ENCODE measurements at regions not wholly inside any gene's neighbourhood (a gene's known extent, or its start where the extent isn't known, plus 50 kb on each side); places are given as distances from the start of the nearest gene placed in this dataset.

DNA sequence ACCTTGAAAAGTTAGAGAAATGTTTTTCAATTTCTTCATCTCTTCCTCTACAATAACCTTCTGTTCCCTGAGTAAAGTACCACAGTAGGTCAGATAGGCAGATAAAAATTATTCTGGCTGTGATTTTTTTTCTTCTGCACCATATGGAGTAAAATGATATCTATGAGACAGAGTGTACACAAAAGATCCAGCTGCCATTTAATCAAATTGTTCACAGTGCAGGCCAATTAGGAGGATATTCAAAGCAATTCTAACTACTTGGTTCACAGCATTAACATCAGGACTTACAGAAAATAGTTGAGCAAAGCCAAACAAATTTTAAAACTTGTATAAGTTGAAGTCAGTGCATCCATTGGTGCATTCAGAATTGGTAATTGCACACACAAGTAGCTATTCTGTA is 147.9 kb upstream of the LUZP2 start:
- no peak for DNase-seq

DNA sequence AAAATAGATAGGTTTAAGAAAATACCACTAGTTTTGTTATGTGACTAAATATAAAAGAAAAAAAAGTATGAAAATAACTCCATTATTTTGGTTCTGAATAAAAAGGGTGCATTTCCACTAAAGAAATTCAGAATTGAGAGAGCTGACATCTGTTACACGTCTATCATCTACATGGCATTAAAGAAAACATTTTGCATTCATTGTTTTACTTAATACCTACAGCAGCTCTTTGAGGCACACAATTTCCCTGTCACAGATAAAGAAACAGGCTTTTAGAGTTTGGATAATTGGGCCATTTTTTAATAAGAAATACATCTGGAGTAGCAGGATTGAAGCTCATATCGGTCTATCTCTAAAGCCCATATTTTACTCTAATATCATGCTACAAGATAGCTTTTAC is 145.7 kb upstream of the LUZP2 start:
- no peak for DNase-seq

DNA sequence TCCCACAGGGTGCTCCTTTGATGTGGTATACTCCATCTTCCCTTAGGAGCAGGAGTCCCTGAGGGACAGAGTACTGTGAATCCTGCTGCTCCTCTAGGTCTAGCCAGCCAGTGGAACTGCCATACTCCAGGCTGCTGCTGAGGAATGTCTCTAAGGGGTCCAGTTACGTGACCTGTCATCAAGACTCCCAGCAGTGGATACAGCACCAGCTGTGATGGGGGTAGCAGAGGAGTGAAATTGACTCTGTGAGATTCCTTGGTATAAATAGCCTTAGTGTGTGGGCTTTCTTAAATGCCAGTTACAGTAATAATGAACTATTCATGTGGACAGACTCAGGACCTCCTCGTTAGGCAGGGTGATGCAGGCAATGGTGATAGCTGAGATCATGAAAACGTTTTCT is 140.4 kb upstream of the LUZP2 start:
- DNase-seq, result no peak

DNA sequence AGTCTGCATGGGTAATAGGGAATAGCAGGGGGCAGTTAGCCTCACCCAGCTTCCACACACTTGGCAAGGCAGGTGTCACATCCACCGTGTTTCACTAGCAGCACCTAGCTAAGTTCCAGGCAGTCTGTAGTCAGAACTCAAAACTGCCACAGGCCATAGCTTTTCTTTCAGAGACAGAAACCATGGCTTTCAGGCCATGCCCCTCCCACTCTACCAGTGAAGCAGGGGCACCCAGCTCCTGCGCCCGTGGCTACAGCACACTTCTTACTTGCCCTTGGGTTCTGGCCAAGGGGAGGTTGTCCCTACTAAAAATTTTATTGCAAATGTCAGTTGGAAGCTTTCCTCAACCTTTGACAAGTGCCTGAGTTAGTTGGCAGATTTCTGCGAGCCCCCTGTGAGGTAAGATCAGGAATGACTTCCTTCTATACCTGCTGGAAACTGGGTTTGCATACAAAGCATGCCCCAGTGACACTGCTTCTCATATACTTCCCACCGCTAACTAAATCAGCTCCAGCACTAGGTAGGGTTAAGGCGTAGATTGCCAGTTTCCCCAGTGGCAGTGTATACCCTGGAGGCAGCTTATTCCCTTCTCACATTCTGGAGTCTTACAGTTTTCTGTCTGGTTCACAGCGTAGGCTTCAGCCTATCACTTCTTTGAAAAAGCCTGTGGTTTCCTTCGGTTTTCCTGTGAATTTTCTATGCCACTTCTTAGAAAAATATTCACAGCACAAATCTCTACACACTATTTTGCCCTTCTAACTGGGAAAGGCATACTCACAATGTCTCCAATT is 139.0 kb upstream of the LUZP2 start:
- DNase-seq, result no peak

DNA sequence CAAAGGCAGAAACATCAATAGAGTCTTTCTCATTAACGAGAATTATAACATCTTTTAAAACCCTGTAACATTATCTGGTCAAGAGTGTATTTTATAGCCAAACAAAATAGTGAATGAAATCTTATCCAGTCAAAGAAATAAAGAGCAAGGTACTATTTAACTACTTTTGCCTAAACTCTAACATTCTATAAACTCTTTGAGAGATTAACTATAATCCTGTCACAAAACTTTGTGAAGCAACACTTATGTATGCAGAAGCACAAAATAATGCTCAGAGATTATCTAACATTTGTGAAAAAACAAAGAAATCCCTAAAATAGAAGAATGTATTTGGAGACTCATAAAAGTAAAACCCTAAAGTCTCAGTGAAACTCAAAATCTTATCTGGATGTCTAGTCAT is 124.4 kb upstream of the LUZP2 start:
- DNase-seq, result no peak

DNA sequence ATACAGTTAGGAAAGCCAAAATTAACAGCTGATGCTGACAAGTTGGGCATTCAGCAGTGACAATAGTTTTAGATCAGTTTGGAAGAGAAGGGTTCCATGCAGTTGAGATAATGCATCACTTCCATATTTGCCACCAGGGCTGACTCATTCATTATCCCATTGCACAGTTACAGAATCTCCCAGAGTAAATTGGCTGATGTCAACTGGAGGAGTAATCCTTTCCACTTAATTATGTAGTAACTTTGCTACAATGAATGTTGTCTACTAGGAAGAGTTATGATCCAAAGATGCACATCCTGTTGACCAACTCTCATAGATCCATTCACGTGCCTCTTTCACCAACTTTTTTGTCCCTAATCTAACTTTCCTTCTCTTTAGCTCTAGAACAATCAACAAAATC is 123.3 kb upstream of the LUZP2 start:
- DNase-seq, result no peak

DNA sequence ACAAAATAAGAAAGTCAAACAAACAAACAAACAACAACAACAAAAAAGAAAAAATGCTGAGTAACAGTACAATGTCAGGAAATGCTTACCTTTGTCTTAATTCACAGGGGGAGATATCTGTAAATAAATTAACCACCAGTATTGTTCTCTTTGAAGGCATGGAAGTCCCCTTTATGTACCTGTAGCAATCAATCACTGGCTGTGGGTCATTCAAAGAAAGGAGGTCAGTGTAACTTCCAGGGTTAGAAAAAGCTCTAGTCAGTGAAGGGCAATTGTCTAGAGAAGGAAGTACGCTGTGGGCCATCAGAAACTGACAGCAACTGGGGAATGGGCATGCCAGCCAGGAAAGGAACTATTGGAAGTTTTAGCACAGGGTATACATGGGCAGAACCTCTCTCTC is 121.5 kb upstream of the LUZP2 start:
- no peak for DNase-seq

DNA sequence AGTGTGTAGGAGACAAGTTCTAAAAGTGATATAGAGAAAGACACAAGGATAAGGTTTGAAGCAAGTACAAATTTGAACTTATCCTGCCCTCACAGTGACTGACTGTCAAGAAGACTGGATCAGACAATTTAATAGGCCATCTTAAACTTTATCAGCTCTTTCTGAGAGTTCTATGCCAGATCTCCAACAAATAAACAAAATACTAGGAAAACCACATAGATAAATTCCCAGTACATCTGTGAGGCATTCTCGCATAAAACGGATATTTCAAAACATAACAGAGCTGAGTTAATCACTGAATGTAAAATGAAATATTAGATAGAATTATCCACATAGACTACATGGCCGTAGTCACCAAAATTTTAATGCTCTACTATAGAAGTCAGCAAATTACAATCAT is 120.9 kb upstream of the LUZP2 start:
- no peak for DNase-seq

DNA sequence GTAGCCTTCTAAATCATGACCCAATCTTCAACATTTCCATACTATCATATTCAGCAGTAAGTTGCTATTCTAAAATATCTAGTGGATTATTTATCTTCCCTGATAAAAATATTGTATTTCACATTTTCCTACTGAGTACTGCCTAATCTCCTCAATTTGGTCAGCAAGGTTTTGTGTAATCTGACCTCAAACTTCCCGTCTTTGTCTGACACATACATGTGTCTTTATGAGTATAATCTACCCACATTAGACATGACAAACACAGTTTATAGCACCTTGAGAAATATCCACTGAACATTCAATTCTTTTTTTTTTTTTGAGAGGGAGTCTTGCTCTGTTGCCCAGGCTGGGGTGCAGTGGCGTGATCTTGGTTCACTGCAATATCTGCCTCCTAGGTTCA is 113.7 kb upstream of the LUZP2 start:
- no peak for DNase-seq

GRCh38 chr11:24384240-24384639 is 112.6 kb upstream of the LUZP2 start:
- no peak for DNase-seq

GRCh38 chr11:24386546-24387397 is 110.1 kb upstream of the LUZP2 start:
- no peak for DNase-seq

DNA sequence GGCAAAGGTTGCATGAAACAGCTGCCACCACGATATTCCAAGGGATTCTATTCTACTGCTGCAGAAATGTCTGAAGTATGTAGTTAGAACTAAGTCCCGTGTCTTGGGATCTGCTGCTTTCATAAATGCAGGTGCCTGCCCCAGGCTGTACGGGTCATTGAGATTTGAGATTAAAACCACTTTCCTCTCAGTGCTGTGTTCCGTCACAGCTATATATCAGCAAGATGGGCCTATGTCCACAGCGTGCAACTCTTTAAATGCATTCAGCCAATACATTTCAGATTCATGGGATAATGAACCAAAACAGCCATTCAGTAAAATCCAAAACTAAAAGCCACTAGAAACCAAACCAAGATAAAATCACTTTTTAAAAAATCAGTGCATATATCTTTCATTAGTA is 107.3 kb upstream of the LUZP2 start:
- no peak for DNase-seq

- DNase-seq, result no peak
These were observed 106.8 kb upstream of the LUZP2 start for GRCh38 chr11:24390016-24390415.

GRCh38 chr11:24390762-24391161 is 106.1 kb upstream of the LUZP2 start:
- no peak for DNase-seq

- no peak for DNase-seq
These were observed 105.7 kb upstream of the LUZP2 start for GRCh38 chr11:24391167-24391566.

- no peak for DNase-seq
These were observed 96.7 kb upstream of the LUZP2 start for GRCh38 chr11:24400059-24400665.

DNA sequence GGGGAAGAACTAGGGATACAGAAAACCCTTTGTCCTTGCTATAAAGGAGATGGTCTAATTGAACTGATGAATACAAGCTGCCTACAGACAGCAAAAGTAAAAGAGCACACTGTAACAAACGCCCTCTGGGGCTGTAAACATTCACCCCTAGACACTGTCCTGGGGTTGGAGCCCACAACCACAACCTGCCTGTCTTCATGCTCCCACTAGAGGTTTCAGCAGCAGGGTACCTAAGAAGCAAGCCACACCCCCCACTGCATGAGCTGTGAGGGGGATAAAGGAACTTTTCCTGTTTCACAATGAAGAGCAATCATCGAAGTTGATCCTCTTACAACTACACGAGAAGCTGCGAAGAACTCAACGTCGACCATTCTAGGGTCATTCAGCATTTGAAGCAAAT is 90.5 kb upstream of the LUZP2 start:
- no peak for DNase-seq

DNA sequence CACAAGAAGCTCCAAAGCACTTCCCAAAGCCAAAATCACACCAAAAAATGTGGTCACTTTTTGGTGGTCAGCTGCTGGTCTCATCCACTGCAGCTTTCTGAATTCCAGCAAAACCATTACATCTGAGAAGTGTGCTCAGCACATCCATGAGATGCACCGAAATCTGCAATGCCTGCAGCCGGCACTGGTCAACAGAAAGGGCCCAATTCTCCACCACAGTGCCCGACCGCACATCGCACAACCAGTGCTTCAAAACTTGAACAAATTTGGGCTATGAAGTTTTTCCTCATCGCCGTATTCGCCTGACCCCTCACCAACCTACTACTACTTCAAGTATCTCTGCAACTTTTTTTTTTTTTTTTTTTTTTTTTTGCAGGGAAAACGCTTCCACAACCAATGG is 89.9 kb upstream of the LUZP2 start:
- no peak for DNase-seq

DNA sequence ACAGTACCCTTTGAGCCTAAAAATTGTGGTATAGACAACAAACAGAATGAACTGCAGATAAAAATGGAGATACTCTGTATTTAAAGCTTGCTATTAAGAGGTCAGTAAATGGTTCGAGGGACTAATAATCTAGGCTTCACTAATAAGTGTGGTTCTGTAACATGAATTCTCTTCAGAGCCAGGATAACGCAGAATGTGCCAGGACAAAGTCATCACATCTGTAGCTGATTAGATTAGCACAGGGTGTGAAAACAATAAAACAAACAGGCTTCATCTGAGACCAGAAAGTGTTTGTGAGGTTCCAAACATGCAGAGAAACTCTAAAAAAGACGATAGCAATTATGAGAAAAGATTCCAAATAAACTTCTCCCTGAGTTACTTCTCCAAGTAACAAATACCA is 89.1 kb upstream of the LUZP2 start:
- DNase-seq, result no peak

GRCh38 chr11:24408202-24408601 is 88.7 kb upstream of the LUZP2 start:
- no peak for DNase-seq

GRCh38 chr11:24411791-24412190 is 85.1 kb upstream of the LUZP2 start:
- no peak for DNase-seq

DNA sequence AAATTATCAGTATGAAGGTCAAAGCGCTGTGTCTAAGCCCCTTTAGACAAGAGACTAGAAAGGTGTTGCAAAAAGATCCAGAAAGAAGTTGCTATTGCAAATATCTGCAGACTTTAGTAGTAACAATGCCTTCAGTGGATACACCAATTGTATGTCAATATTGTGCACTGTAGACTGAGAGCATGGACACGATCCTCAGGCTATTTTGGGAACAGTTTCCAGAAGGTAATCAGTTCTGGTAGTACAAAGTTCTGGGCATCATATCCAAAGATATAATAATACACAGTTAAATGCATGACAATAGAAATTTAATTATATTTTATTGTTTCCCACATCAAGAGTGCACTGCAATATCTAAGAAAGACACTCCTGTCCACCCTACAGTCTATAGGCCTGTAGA is 84.1 kb upstream of the LUZP2 start:
- DNase-seq, result no peak

GRCh38 chr11:24413391-24413790 is 83.5 kb upstream of the LUZP2 start:
- DNase-seq, result no peak
